Endothelial cell of umbilical vein (primary cell): ENCODE measurements at regions not wholly inside any gene's neighbourhood (a gene's known extent, or its start where the extent isn't known, plus 50 kb on each side); places are given as distances from the start of the nearest gene placed in this dataset.

Source experiments
- MYC ChIP-seq: IDR thresholded peaks from one replicate; pipeline ENCODE4 v1.6.1; 2011; ENCODE audit warnings: mild to moderate bottlenecking, low read depth, low read length
- TF ChIP-seq, protein P1 (sequence below), 2 donors: IDR thresholded peaks; 1 replicate in 1 of 2; 2 replicates in 1 of 2; pipeline ENCODE4 v1.5.1; 2011; ENCODE audit warnings: low read length in 2 of 2, mild to moderate bottlenecking in 2 of 2, moderate library complexity in 2 of 2, control low read depth in 1 of 2, inconsistent platforms in 1 of 2, low read depth in 1 of 2; ENCODE audit not compliant: insufficient read depth in 1 of 2; ENCODE audit errors: extremely low read depth in 1 of 2

DNA sequence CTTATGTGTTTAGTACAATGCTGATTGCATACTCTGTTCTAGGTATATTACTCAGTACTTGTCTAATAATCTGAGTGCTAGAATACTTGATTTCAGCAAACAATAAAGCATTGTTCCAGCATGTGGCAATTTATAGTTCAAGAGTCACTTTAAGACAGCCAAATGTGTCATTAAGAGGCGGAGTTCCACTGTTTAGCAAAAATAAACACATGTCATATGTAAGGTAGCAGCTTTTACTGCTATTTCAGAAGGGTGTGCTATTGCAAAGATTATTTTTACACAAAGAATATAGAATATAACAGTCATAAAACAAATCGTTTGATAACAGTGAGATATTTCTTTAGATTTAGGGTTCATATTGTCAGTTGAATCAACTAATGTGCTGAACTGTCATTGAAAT lies 358.7 kb downstream of the TUSC7 start:
- TF ChIP-seq, protein P1, sequence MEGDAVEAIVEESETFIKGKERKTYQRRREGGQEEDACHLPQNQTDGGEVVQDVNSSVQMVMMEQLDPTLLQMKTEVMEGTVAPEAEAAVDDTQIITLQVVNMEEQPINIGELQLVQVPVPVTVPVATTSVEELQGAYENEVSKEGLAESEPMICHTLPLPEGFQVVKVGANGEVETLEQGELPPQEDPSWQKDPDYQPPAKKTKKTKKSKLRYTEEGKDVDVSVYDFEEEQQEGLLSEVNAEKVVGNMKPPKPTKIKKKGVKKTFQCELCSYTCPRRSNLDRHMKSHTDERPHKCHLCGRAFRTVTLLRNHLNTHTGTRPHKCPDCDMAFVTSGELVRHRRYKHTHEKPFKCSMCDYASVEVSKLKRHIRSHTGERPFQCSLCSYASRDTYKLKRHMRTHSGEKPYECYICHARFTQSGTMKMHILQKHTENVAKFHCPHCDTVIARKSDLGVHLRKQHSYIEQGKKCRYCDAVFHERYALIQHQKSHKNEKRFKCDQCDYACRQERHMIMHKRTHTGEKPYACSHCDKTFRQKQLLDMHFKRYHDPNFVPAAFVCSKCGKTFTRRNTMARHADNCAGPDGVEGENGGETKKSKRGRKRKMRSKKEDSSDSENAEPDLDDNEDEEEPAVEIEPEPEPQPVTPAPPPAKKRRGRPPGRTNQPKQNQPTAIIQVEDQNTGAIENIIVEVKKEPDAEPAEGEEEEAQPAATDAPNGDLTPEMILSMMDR (IDR thresholded peaks at IDR 0.05; ENCODE audit: extremely low read depth in 1 of 2, insufficient read depth in 1 of 2, low read depth in 1 of 2, low read length in 2 of 2), result no peak
- TF ChIP-seq MYC, result no peak
